Osteoblast (primary cell): ENCODE measurements at regions not wholly inside any gene's neighbourhood (a gene's known extent, or its start where the extent isn't known, plus 50 kb on each side); places are given as distances from the start of the nearest gene placed in this dataset.

Experiments
- DNase-seq: peaks from one replicate; pipeline ENCODE4 v3.0.0; 2011; ENCODE audit warnings: low spot score, mixed read lengths; ENCODE audit not compliant: insufficient read length; ENCODE audit errors: missing footprints
- H2AFZ ChIP-seq: 2 replicates; pipeline ENCODE4 v1.6.0; 2011; ENCODE audit warnings: mild to moderate bottlenecking, low read length
- H3K27ac ChIP-seq: 2 replicates; pipeline ENCODE4 v1.5.1; 2011; ENCODE audit warnings: mild to moderate bottlenecking, low read depth, low read length, moderate library complexity
- H3K27me3 ChIP-seq: 2 replicates; pipeline ENCODE4 v1.6.0; 2012; ENCODE audit warnings: mild to moderate bottlenecking, control low read depth, inconsistent platforms, low read length, moderate library complexity; ENCODE audit not compliant: insufficient read depth
- H3K36me3 ChIP-seq: 2 replicates; pipeline ENCODE4 v1.5.1; 2011; ENCODE audit warnings: mild to moderate bottlenecking, low read length, control low read depth, moderate library complexity; ENCODE audit not compliant: insufficient read depth
- H3K4me1 ChIP-seq: 2 replicates; pipeline ENCODE4 v1.5.1; 2011; ENCODE audit warnings: mild to moderate bottlenecking, low read length, control low read depth, moderate library complexity; ENCODE audit not compliant: insufficient read depth
- H3K4me2 ChIP-seq: 2 replicates; pipeline ENCODE4 v1.6.0; 2011; ENCODE audit warnings: mild to moderate bottlenecking, low read length; ENCODE audit not compliant: insufficient read depth
- H3K4me3 ChIP-seq: fragments of 200-600 bp; sonication (generic); 3 replicates; pipeline ENCODE4 v1.5.1; 2012; ENCODE audit warnings: mild to moderate bottlenecking, low read length, inconsistent platforms; ENCODE audit not compliant: insufficient read depth
- H3K79me2 ChIP-seq: 2 replicates; pipeline ENCODE4 v1.6.0; 2012; ENCODE audit warnings: mild to moderate bottlenecking, low read length, control low read depth, inconsistent platforms; ENCODE audit not compliant: insufficient read depth
- H3K9me3 ChIP-seq: 2 replicates; pipeline ENCODE4 v1.5.1; 2011; ENCODE audit warnings: low read depth, low read length, control low read depth
- H4K20me1 ChIP-seq: 2 replicates; pipeline ENCODE4 v1.6.0; 2012; ENCODE audit warnings: mild to moderate bottlenecking, low read length, control low read depth; ENCODE audit not compliant: insufficient read depth
- TF ChIP-seq, protein P1 (sequence below): IDR thresholded peaks from 2 replicates; pipeline ENCODE4 v1.5.1; 2011; ENCODE audit warnings: mild to moderate bottlenecking, low read depth, low read length, moderate library complexity; ENCODE audit errors: extremely low read depth

- H3K27ac ChIP-seq, result no peak overlapping the region
These were observed 610.7 kb downstream of the QKI start for GRCh38 chr6:164025180-164025579.

DNA sequence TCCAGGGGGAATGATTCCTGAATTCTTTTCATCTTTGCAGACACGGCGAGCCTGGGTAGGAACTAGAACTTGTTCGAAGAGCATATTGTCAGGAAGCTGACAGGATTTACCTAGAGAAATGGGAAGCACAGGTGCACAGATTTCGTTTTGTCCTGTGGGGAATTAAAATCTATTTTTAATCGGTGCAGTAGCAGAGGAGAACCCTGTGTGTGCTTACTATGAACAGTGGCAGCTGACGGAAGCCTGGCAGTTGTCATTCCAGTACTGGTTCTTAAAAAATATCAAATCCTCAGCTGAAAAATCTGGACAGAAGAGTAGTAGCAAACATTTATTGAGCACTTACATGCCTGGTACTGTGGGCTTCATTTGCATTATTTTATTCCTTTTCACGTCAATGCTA is 609.0 kb downstream of the QKI start:
- no peaks in the 10 kb centered on the region for H3K36me3 ChIP-seq
- no peaks in the 10 kb centered on the region for H3K27me3 ChIP-seq
- no peak for DNase-seq
- H3K9me3 ChIP-seq, result no peaks in the 10 kb centered on the region
- no peak overlapping the region for H3K27ac ChIP-seq
- H3K4me2 ChIP-seq, result no peak overlapping the region
- no peak overlapping the region for H2AFZ ChIP-seq
- no peaks in the 10 kb centered on the region for H3K79me2 ChIP-seq
- H3K4me1 ChIP-seq, result no peaks in the 10 kb centered on the region
- TF ChIP-seq, protein P1, sequence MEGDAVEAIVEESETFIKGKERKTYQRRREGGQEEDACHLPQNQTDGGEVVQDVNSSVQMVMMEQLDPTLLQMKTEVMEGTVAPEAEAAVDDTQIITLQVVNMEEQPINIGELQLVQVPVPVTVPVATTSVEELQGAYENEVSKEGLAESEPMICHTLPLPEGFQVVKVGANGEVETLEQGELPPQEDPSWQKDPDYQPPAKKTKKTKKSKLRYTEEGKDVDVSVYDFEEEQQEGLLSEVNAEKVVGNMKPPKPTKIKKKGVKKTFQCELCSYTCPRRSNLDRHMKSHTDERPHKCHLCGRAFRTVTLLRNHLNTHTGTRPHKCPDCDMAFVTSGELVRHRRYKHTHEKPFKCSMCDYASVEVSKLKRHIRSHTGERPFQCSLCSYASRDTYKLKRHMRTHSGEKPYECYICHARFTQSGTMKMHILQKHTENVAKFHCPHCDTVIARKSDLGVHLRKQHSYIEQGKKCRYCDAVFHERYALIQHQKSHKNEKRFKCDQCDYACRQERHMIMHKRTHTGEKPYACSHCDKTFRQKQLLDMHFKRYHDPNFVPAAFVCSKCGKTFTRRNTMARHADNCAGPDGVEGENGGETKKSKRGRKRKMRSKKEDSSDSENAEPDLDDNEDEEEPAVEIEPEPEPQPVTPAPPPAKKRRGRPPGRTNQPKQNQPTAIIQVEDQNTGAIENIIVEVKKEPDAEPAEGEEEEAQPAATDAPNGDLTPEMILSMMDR, result no peak
- no peaks in the 10 kb centered on the region for H4K20me1 ChIP-seq
- H3K4me3 ChIP-seq, result no peak overlapping the region

More at GRCh38 chr6:164025180-164025579, 610.7 kb downstream of the QKI start:
- no peak for DNase-seq
- H2AFZ ChIP-seq, result no peak overlapping the region
- H3K9me3 ChIP-seq, result no peaks in the 10 kb centered on the region
- no peaks in the 10 kb centered on the region for H3K79me2 ChIP-seq
- no peaks in the 10 kb centered on the region for H4K20me1 ChIP-seq
- no peak overlapping the region for H3K4me3 ChIP-seq
- H3K27me3 ChIP-seq, result no peaks in the 10 kb centered on the region
- TF ChIP-seq, protein P1, result no peak
- no peaks in the 10 kb centered on the region for H3K36me3 ChIP-seq
- H3K4me2 ChIP-seq, result no peak overlapping the region
- H3K4me1 ChIP-seq, result no peaks in the 10 kb centered on the region

DNA sequence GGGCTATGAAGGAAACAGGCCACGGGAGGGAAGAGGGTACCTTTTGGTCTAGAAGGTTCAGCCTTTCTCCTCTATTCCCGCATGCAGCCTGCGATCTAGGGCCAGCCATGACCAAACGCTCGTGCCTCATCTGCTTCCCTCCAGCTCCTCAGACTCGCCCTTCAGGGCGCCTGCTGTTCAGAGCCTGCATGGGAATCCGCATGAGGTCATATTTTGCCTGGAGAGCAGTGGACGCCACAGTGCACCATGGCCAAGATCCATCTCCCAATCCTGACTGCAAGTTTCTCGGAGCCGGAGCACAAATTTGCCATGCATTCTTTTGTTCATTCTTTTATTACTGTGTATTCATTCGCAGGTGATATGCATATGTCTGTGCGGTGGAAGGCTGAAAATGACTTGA is 608.1 kb downstream of the QKI start:
- no peak overlapping the region for H3K27ac ChIP-seq
- H3K79me2 ChIP-seq, result no peaks in the 10 kb centered on the region
- TF ChIP-seq, protein P1, result no peak
- no peaks in the 10 kb centered on the region for H4K20me1 ChIP-seq
- no peaks in the 10 kb centered on the region for H3K4me1 ChIP-seq
- H3K9me3 ChIP-seq, result no peaks in the 10 kb centered on the region
- H2AFZ ChIP-seq, result no peak overlapping the region
- DNase-seq, result no peak
- H3K27me3 ChIP-seq, result no peaks in the 10 kb centered on the region
- H3K4me3 ChIP-seq, result no peak overlapping the region
- no peaks in the 10 kb centered on the region for H3K36me3 ChIP-seq
- no peak overlapping the region for H3K4me2 ChIP-seq

GRCh38 chr6:164021589-164022250 is 607.2 kb downstream of the QKI start:
- no peak overlapping the region for H3K27ac ChIP-seq
- H3K79me2 ChIP-seq, result no peaks in the 10 kb centered on the region
- no peaks in the 10 kb centered on the region for H3K36me3 ChIP-seq
- no peaks in the 10 kb centered on the region for H3K27me3 ChIP-seq
- no peaks in the 10 kb centered on the region for H3K9me3 ChIP-seq
- DNase-seq, result no peak
- no peaks in the 10 kb centered on the region for H4K20me1 ChIP-seq
- TF ChIP-seq, protein P1, result no peak
- no peak overlapping the region for H3K4me3 ChIP-seq
- H3K4me2 ChIP-seq, result no peak overlapping the region
- no peaks in the 10 kb centered on the region for H3K4me1 ChIP-seq
- H2AFZ ChIP-seq, result no peak overlapping the region
